ENCODE measurements at regions not wholly inside any gene's neighbourhood (a gene's known extent, or its start where the extent isn't known, plus 50 kb on each side); places are given as distances from the start of the nearest gene placed in this dataset.

GRCh38 chr5:96565582-96566265, 96.5 kb upstream of the CAST start:
- CTCF ChIA-PET, result no interaction called here
- TF ChIP-seq ELF4 (IDR thresholded peaks at IDR 0.05), result no peak
- no peak for TF ChIP-seq ARNT (IDR thresholded peaks at IDR 0.05)
- TF ChIP-seq NFRKB (IDR thresholded peaks at IDR 0.05), result no peak
- TF ChIP-seq FOXK2 (IDR thresholded peaks at IDR 0.05), result no peak
- TF ChIP-seq SP1 (IDR thresholded peaks at IDR 0.05), result no peak
- TF ChIP-seq LEF1 (IDR thresholded peaks at IDR 0.05; ENCODE audit: borderline replicate concordance), result no peak
- TF ChIP-seq PKNOX1 (IDR thresholded peaks at IDR 0.05), result no peak
- TF ChIP-seq FOXA1 (IDR thresholded peaks at IDR 0.05), result no peak
- no peak for TF ChIP-seq TARDBP (IDR thresholded peaks at IDR 0.05)
- TF ChIP-seq SUZ12 (IDR thresholded peaks at IDR 0.05), result no peak
- TF ChIP-seq BHLHE40 (IDR thresholded peaks at IDR 0.05; ENCODE audit: borderline replicate concordance), result no peak
- no peak for TF ChIP-seq ZNF384 (IDR thresholded peaks at IDR 0.05)
- TF ChIP-seq FOXM1 (IDR thresholded peaks at IDR 0.05; ENCODE audit: borderline replicate concordance), result no peak
- no peak for TF ChIP-seq HDGF (IDR thresholded peaks at IDR 0.05; ENCODE audit: borderline replicate concordance)
- no peak for TF ChIP-seq CTBP1 (IDR thresholded peaks at IDR 0.05; ENCODE audit: borderline replicate concordance)
- no peak for TF ChIP-seq L3MBTL2 (conservative IDR thresholded peaks at IDR 0.05)
- no peak for DNase-seq (ENCODE audit: extremely low spot score)
- POLR2A ChIA-PET, result no interaction called here

- POLR2A ChIA-PET, result no interaction called here
- DNase-seq (ENCODE audit: extremely low spot score), result no peak
Observed at GRCh38 chr5:96566833-96567587, 95.2 kb upstream of the CAST start.

GRCh38 chr5:96569332-96569731, 92.8 kb upstream of the CAST start:
- TF ChIP-seq FOXK2 (IDR thresholded peaks at IDR 0.05) (no peak), HDGF (IDR thresholded peaks at IDR 0.05; ENCODE audit: borderline replicate concordance) (no peak)
- no peak for DNase-seq (ENCODE audit: extremely low spot score)
- ChIA-PET CTCF (interaction anchor here (0.5 to 0.9 kb wide), 2 partner anchors 45 to 109 kb away, joined by 3 to 5 read pairs; no protein-coding TSS in a partner anchor), POLR2A (no interaction called here)

More at GRCh38 chr5:96566833-96567587, 95.2 kb upstream of the CAST start:
- CTCF ChIA-PET, result no interaction called here
- TF ChIP-seq FOXK2 (IDR thresholded peaks at IDR 0.05), result no peak
- no peak for TF ChIP-seq PKNOX1 (IDR thresholded peaks at IDR 0.05)
- TF ChIP-seq FOXM1 (IDR thresholded peaks at IDR 0.05; ENCODE audit: borderline replicate concordance), result no peak
- TF ChIP-seq SUZ12 (IDR thresholded peaks at IDR 0.05), result no peak
- no peak for TF ChIP-seq ELF4 (IDR thresholded peaks at IDR 0.05)

DNA sequence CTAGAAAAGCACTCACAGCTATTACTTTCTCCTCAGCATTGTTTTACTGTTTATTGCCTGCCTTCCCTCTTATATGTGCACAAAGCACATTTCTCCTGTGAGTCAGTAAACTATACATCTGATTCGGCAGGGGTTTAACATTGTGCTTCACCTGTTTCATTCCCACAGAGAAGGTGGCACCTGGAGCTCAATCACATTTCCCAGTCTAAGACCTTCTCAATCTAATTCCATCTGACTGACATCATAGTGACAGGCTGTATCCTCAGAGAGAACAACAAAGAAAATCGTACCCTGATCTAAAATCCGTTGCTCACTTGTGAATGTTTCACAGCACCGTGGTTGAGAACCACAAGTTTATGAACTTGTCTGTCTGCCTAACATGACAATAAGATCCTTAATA, 92.4 kb upstream of the CAST start:
- no peak for DNase-seq (ENCODE audit: extremely low spot score)
- ChIA-PET POLR2A (no interaction called here), CTCF (interaction anchor here (0.5 kb wide), 1 partner anchor 45 kb away, joined by 3 read pairs; no protein-coding TSS in a partner anchor)
- TF ChIP-seq FOXA1 (IDR thresholded peaks at IDR 0.05) (no peak), ELF4 (IDR thresholded peaks at IDR 0.05) (no peak), SP1 (IDR thresholded peaks at IDR 0.05) (no peak), FOXM1 (IDR thresholded peaks at IDR 0.05; ENCODE audit: borderline replicate concordance) (no peak), LEF1 (IDR thresholded peaks at IDR 0.05; ENCODE audit: borderline replicate concordance) (no peak), PKNOX1 (IDR thresholded peaks at IDR 0.05) (no peak), ZNF384 (IDR thresholded peaks at IDR 0.05) (no peak), CTBP1 (IDR thresholded peaks at IDR 0.05; ENCODE audit: borderline replicate concordance) (no peak), BHLHE40 (IDR thresholded peaks at IDR 0.05; ENCODE audit: borderline replicate concordance) (no peak), HDGF (IDR thresholded peaks at IDR 0.05; ENCODE audit: borderline replicate concordance) (no peak), NFRKB (IDR thresholded peaks at IDR 0.05) (no peak), ARNT (IDR thresholded peaks at IDR 0.05) (no peak), TARDBP (IDR thresholded peaks at IDR 0.05) (no peak), FOXK2 (IDR thresholded peaks at IDR 0.05) (no peak), L3MBTL2 (conservative IDR thresholded peaks at IDR 0.05) (no peak), SUZ12 (IDR thresholded peaks at IDR 0.05) (no peak)

DNA sequence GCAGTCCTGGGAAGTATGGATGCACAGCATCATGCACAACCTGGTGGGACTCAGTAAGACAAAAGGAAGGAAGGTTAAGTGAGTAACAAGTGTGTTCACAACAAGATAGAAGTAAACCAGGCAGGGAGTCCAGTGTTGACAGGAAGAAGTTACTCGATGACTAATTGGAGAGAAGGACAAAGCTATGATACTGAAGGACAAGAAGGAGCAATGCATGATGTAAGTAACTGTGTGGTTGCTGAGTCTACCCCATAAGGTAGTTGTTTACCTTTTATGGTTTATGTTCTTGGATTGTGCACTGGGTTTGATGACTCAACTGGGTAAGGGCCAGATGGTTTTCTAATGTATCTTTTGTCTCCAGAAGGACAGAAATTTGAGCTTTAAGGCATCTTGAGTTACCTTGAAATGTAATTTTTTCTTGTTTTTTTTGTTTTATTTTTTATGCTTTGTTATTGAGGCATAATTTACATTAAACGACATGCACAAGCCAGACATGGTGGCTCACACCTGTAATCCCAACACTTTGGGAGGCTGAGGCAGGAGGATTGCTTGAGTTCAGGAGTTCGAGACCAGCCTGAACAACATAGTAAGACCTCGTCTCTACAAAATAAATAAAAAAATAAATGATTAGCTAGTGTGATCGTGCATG, 89.2 kb upstream of the CAST start:
- no peak for DNase-seq (ENCODE audit: extremely low spot score)
- CTCF ChIA-PET, result no interaction called here
- TF ChIP-seq BHLHE40 (IDR thresholded peaks at IDR 0.05; ENCODE audit: borderline replicate concordance), result no peak
- POLR2A ChIA-PET, result no interaction called here

GRCh38 chr5:96573513-96573894, 88.7 kb upstream of the CAST start:
- ChIA-PET POLR2A (no interaction called here), CTCF (no interaction called here)
- TF ChIP-seq SP1 (IDR thresholded peaks at IDR 0.05), result no peak
- TF ChIP-seq ARNT (IDR thresholded peaks at IDR 0.05), result no peak
- TF ChIP-seq NFRKB (IDR thresholded peaks at IDR 0.05), result no peak
- TF ChIP-seq FOXM1 (IDR thresholded peaks at IDR 0.05; ENCODE audit: borderline replicate concordance), result no peak
- no peak for DNase-seq (ENCODE audit: extremely low spot score)

Data from HEK293T (cell line).